Heart left ventricle (tissue), 16 donors: ENCODE measurements at regions not wholly inside any gene's neighbourhood (a gene's known extent, or its start where the extent isn't known, plus 50 kb on each side); places are given as distances from the start of the nearest gene placed in this dataset.
"Not testable (repeated sequence)": the region's sequence is repeated elsewhere in the genome, so short reads cannot be mapped to it uniquely, and the experiment has no call there.

Source experiments
- ATAC-seq, 4 donors: fragments of 200-7000 bp; cut with Tn5 transposase; one replicate each; pipeline ENCODE4 v1.9.1; 2020 to 2022; ENCODE audit warnings: moderate library complexity in 4 of 4, mild to moderate bottlenecking in 3 of 4, moderate number of reproducible peaks in 1 of 4
- DNase-seq, 5 donors: peaks; one replicate each; pipeline ENCODE4 v3.0.0-alpha.2; 2020
- H3K27ac ChIP-seq, 12 donors: fragments of 200-600 bp; sonication (generic) in 4 of 12; one replicate each; pipeline versions ENCODE4 v1.5.0 to v1.8.0; 2016 to 2022; ENCODE audit warnings: mild to moderate bottlenecking in 2 of 12
- H3K27me3 ChIP-seq, 9 donors: fragments of 200-600 bp; sonication (generic) in 2 of 9; one replicate each; pipeline versions ENCODE4 v1.5.1 to v1.8.0; 2016 to 2022; ENCODE audit warnings: mild to moderate bottlenecking in 3 of 9
- H3K36me3 ChIP-seq, 9 donors: fragments of 200-600 bp; sonication (generic) in 2 of 9; one replicate each; pipeline versions ENCODE4 v1.5.0 to v1.8.0; 2018 to 2022; ENCODE audit warnings: mild to moderate bottlenecking in 2 of 9
- H3K4me1 ChIP-seq, 12 donors: fragments of 200-600 bp; sonication (generic) in 4 of 12; one replicate each; pipeline versions ENCODE4 v1.5.0 to v1.8.0; 2016 to 2022; ENCODE audit warnings: mild to moderate bottlenecking in 3 of 12
- H3K4me3 ChIP-seq, 12 donors: fragments of 200-600 bp; sonication (generic) in 4 of 12; one replicate each; pipeline versions ENCODE4 v1.5.0 to v1.8.0; 2017 to 2022; ENCODE audit warnings: mild to moderate bottlenecking in 9 of 12, moderate library complexity in 4 of 12
- H3K9me3 ChIP-seq, 12 donors: fragments of 200-600 bp; sonication (generic) in 4 of 12; one replicate each; pipeline versions ENCODE4 v1.5.0 to v1.8.0; 2016 to 2022; ENCODE audit warnings: mild to moderate bottlenecking in 1 of 12
- POLR2A ChIP-seq, 2 donors: fragments of 450-650 bp; IDR thresholded peaks; one replicate each; pipeline ENCODE4 v1.6.1; 2017; ENCODE audit warnings: antibody characterized with exemption in 2 of 2, mild to moderate bottlenecking in 2 of 2, moderate library complexity in 2 of 2
- WGBS, 4 donors: extraction: QIAGEN DNeasy Blood & Tissue Kit in 2 of 4; methylation state at CpG; one replicate each; pipeline versions ENCODE4 v1.1.5 to v1.1.7; 2013 to 2018; 5-methylcytosine and 5-hydroxymethylcytosine counted together
- intact Hi-C, 10 donors: fragments of 100-400 bp; cut with DNase I; formaldehyde crosslinking; loops; one replicate each; pipeline versions ENCODE4 v1.11.1 to v1.14.2; 2022
- TF ChIP-seq, protein P1 (sequence below), 12 donors: fragments of 200-600 bp; sonication (generic) in 4 of 12; IDR thresholded peaks; one replicate each; pipeline versions ENCODE4 v1.5.0 to v1.8.0; 2018 to 2022; ENCODE audit warnings: antibody characterized with exemption in 12 of 12, mild to moderate bottlenecking in 5 of 12
- donor health status: ischemic (EF 13 %, LVEDD 7.1; RV severe dilation, severe dysfunction).
- donor health status: healthy with polysubstance abuse.
- donor health status: DM: no; HTN: yes; CAD: no.
- donor health status: DM: no; HTN: no; CAD: no.
- donor health status: ischemic (EF 25% LVEDD 6.9; RV normal size, moderate dysfunction).
- donor health status: ischemic (EF 25% LVEDD 5.7; RV mildly dilated, moderate dysfunction).
- donor health status: healthy.
- donor health status: DM: yes; HTN: yes; CAD: no.
- donor health status: ischemic (EF 35%, LVEDD 5.7; RV mildly dilated, moderate dysfunction).
- donor health status: nonischemic (EF 11% LVEDD 7.7; RV severe dilation, severe dysfunction).
- donor health status: DM: yes; HTN: yes; CAD: no.
- donor health status: PGD.
- donor health status: ischemic (EF 29% LVEDD 5.4; RV normal size, mild dysfunction).
- donor health status: nonischemic (EF 23%, LVEDD 6.1; RV moderate dilation, normal function).

DNA sequence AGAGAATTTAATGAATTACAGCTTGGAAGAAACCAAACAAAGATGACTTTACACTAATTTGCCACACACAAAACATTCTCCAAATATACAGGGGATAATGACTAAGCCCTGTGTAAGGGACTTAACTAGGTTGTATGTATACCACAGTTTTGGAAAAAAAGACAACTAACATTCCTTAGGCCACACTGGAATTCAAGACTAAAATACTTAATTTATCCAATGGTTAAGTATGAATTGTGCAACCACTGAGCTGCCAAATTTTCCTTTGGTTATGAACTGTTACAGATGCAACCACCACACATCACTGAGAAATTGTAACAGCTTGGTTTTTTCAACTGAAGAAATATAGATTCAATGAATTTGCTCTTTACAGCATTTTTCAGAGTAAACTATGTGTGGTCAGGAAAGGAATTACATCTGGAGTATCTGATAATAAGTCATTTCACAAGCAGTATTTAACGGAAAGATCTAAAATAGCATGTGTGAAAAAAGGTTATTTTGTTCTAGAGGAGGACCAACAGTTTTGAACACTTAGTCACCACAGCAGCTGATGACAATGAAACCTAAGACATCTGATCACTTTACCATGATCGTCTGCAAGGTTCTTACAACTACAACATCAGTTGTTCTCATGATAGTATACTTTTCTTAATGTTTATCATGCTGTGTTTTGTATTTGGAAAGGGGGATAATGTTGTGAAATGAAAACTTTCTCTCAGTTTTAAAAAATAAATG lies 318.8 kb downstream of the BCKDHB start:
- Histone ChIP-seq H3K27ac (peak overlapping the region in 1 of 12 donors; percentile 0), H3K27me3 (no peaks in the 10 kb centered on the region), H3K4me1 (no peaks in the 10 kb centered on the region), H3K4me3 (no peak overlapping the region), H3K36me3 (no peaks in the 10 kb centered on the region), H3K9me3 (peaks cover 0 to 72% (median 24%) of the 10 kb centered on the region in 12 donors)
- intact Hi-C loops: no loop called here
- no peak for DNase-seq
- peak in 1 of 4 donors; percentile 45 for ATAC-seq
- TF ChIP-seq POLR2A (IDR thresholded peaks at IDR 0.05): no peak
- TF ChIP-seq, protein P1, sequence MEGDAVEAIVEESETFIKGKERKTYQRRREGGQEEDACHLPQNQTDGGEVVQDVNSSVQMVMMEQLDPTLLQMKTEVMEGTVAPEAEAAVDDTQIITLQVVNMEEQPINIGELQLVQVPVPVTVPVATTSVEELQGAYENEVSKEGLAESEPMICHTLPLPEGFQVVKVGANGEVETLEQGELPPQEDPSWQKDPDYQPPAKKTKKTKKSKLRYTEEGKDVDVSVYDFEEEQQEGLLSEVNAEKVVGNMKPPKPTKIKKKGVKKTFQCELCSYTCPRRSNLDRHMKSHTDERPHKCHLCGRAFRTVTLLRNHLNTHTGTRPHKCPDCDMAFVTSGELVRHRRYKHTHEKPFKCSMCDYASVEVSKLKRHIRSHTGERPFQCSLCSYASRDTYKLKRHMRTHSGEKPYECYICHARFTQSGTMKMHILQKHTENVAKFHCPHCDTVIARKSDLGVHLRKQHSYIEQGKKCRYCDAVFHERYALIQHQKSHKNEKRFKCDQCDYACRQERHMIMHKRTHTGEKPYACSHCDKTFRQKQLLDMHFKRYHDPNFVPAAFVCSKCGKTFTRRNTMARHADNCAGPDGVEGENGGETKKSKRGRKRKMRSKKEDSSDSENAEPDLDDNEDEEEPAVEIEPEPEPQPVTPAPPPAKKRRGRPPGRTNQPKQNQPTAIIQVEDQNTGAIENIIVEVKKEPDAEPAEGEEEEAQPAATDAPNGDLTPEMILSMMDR (IDR thresholded peaks at IDR 0.05): peak in 2 of 12 donors; percentile 16 to 21
- WGBS, 4 donors: 67 to 78% (median 71%) methylated on average over 2 of the region's 2 CpGs

DNA sequence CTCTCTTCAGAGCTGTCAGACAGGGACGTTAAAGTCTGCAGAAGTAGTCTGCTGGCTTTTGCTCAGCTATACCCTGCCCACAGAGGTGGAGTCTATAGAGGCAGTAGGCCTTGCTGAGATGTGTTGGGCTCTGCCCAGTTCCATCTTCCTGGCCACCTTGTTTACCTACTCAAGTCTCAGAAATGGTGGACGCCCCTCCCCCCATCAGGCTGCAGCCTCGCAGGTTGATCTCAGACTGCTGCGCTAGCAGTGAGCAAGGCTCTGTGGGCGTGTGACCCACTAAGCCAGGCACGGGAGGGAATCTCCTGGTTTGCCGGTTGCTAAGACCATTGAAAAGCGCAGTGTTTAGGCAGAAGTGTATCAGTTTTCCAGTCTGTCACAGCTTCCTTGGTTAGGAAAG lies 305.0 kb downstream of the BCKDHB start:
- Histone ChIP-seq H3K36me3 (no peaks in the 10 kb centered on the region), H3K27me3 (no peaks in the 10 kb centered on the region), H3K4me1 (no peaks in the 10 kb centered on the region), H3K4me3 (no peak overlapping the region), H3K27ac (no peak overlapping the region), H3K9me3 (peaks cover 0 to 51% (median 0%) of the 10 kb centered on the region in 12 donors)
- intact Hi-C loops: no loop called here
- TF ChIP-seq POLR2A (IDR thresholded peaks at IDR 0.05): no peak
- TF ChIP-seq, protein P1 (IDR thresholded peaks at IDR 0.05): no peak
- DNase-seq (no peak), ATAC-seq (no peak)
- WGBS, 4 donors: 95 to 98% (median 96%) methylated on average over 8 of the region's 8 CpGs

DNA sequence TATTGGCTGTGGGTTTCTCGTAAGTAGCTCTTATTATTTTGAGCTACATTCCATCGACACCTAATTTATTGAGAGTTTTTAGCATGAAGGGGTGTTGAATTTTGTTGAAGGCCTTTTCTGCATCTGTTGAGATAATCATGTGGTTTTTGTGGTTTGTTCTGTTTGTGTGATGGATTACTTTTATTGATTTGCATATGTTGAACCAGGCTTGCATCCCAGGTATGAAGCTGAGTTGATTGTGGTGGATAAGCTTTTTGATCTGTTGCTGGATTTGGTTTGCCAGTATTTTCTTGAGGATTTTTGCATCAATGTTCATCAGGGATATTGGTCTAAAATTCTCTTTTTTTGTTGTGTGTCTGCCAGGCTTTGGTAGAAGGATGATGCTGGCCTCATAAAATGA lies 301.5 kb downstream of the BCKDHB start:
- H3K27me3 ChIP-seq, H3K36me3 ChIP-seq, DNase-seq, intact Hi-C loops, H3K4me3 ChIP-seq, ATAC-seq, H3K27ac ChIP-seq, H3K4me1 ChIP-seq: not testable (repeated sequence)
- WGBS, 4 donors: 96 to 100% (median 99%) methylated on average over 2 of the region's 2 CpGs
- H3K9me3 ChIP-seq: peaks cover 0 to 55% (median 6%) of the 10 kb centered on the region in 12 donors

DNA sequence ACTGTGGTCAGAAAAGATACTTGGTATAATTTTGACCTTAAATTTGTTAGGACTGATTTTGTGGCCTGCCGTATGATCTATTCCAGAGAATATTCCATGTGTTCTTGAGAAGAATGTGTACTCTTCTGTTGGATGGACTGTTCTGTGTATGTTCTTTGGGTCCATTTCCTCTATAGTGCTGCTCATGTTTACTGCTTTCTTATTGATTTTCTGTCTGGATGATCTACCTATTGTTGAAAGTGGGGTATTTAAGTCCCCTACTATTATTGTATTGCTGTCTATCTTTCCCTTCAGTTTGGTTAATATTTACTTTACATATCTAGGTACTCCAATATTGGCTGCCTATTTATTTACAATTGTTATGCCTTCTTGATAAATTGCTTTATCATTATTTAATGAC lies 298.4 kb downstream of the BCKDHB start:
- H3K9me3 ChIP-seq: peaks cover 0 to 67% (median 8%) of the 10 kb centered on the region in 12 donors
- no peak for ATAC-seq
- H3K27me3 ChIP-seq: no peaks in the 10 kb centered on the region
- H3K4me1 ChIP-seq: no peaks in the 10 kb centered on the region
- TF ChIP-seq, protein P1 (IDR thresholded peaks at IDR 0.05): no peak
- no peak for TF ChIP-seq POLR2A (IDR thresholded peaks at IDR 0.05)
- H3K27ac ChIP-seq: no peak overlapping the region
- H3K4me3 ChIP-seq: no peak overlapping the region
- H3K36me3 ChIP-seq: no peaks in the 10 kb centered on the region
- WGBS, 4 donors: 97 to 100% (median 97%) methylated on average over 1 of the region's 1 CpG
- intact Hi-C loops: no loop called here
- no peak for DNase-seq

DNA sequence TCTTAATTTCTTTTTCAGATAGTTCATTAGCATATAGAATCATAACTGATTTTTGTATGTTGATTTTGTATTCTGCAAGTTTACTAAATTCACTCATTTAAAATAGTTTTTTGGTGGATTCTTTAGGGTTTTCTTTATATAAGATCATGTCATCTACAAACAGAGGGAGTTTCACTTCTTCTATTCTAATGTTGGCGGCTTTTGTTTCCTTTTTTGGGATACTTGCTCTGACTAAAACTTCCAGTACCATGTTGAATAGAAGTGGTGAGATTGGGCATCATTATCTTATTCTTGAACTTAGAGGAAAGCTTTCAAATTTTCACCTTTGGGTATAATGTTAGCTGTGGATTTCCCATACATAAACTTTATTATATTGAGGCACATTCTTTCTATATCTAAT lies 296.9 kb downstream of the BCKDHB start:
- H3K36me3 ChIP-seq: no peaks in the 10 kb centered on the region
- WGBS, 4 donors: 93 to 97% (median 95%) methylated on average over 1 of the region's 1 CpG
- no peak overlapping the region for H3K4me3 ChIP-seq
- no peaks in the 10 kb centered on the region for H3K4me1 ChIP-seq
- H3K27ac ChIP-seq: no peak overlapping the region
- H3K27me3 ChIP-seq: no peaks in the 10 kb centered on the region
- no peak for TF ChIP-seq POLR2A (IDR thresholded peaks at IDR 0.05)
- TF ChIP-seq, protein P1 (IDR thresholded peaks at IDR 0.05): no peak
- intact Hi-C loops: no loop called here
- H3K9me3 ChIP-seq: peaks cover 0 to 65% (median 11%) of the 10 kb centered on the region in 12 donors
- ATAC-seq (no peak), DNase-seq (no peak)
